ENCODE measurements at regions not wholly inside any gene's neighbourhood (a gene's known extent, or its start where the extent isn't known, plus 50 kb on each side); places are given as distances from the start of the nearest gene placed in this dataset.

GRCh38 chr4:58225460-58225859 lies 1115.3 kb upstream of the IGFBP7 start:
- no peak for TF ChIP-seq CTCF (IDR thresholded peaks at IDR 0.05; ENCODE audit: low read length)
- TF ChIP-seq EZH2 (IDR thresholded peaks at IDR 0.05; ENCODE audit: borderline replicate concordance, low read length) = no peak

Measured in OCI-LY1 (cell line).